GM12872 (cell line): ENCODE measurements at regions not wholly inside any gene's neighbourhood (a gene's known extent, or its start where the extent isn't known, plus 50 kb on each side); places are given as distances from the start of the nearest gene placed in this dataset.

Experiments used
- CTCF ChIP-seq: IDR thresholded peaks from 3 replicates; pipeline ENCODE4 v1.5.1; 2011; ENCODE audit warnings: low read depth, mild to moderate bottlenecking, low read length, moderate library complexity; ENCODE audit not compliant: insufficient read depth

- no peak for TF ChIP-seq CTCF
Measured at GRCh38 chr14:105838591-105839424, 312.4 kb downstream of the TMEM121 start.

- no peak for TF ChIP-seq CTCF
Measured at GRCh38 chr14:105839425-105840265, 313.3 kb downstream of the TMEM121 start.

- no peak for TF ChIP-seq CTCF
Measured at GRCh38 chr14:105840266-105841021, 314.1 kb downstream of the TMEM121 start.

GRCh38 chr14:105841022-105842009, 314.9 kb downstream of the TMEM121 start:
- TF ChIP-seq CTCF, result no peak

GRCh38 chr14:105842105-105842504, 315.7 kb downstream of the TMEM121 start:
- no peak for TF ChIP-seq CTCF

- no peak for TF ChIP-seq CTCF
Measured at GRCh38 chr14:105843444-105844046, 317.2 kb downstream of the TMEM121 start.
